Activated CD4-positive, alpha-beta T cell treated with anti-CD3 and anti-CD28 coated beads, Interleukin-2, amount 10 ng/mL, durations not matched to agents 24 days and 14 days (primary cell): ENCODE measurements at regions not wholly inside any gene's neighbourhood (a gene's known extent, or its start where the extent isn't known, plus 50 kb on each side); places are given as distances from the start of the nearest gene placed in this dataset.
"Not testable (repeated sequence)": the region's sequence is repeated elsewhere in the genome, so short reads cannot be mapped to it uniquely, and the experiment has no call there.

Experiments used
- DNase-seq: peaks from one replicate; pipeline ENCODE4 v3.0.0; 2022
- H3K27ac Mint-ChIP-seq: one replicate; pipeline ENCODE4 v1.8.0; 2022; ENCODE audit warnings: mild to moderate bottlenecking, mixed read lengths
- H3K27me3 Mint-ChIP-seq: one replicate; pipeline ENCODE4 v1.8.0; 2022; ENCODE audit warnings: mixed read lengths
- H3K36me3 Mint-ChIP-seq: one replicate; pipeline ENCODE4 v1.8.0; 2022; ENCODE audit warnings: low read depth, mild to moderate bottlenecking, mixed read lengths
- H3K4me1 Mint-ChIP-seq: one replicate; pipeline ENCODE4 v1.8.0; 2021; ENCODE audit warnings: mixed read lengths
- H3K4me3 Mint-ChIP-seq: one replicate; pipeline ENCODE4 v1.8.0; 2022; ENCODE audit warnings: mild to moderate bottlenecking, moderate library complexity, mixed read lengths
- H3K9me3 Mint-ChIP-seq: one replicate; pipeline ENCODE4 v1.8.0; 2021; ENCODE audit warnings: mixed read lengths
- intact Hi-C: fragments of 100-400 bp; cut with micrococcal nuclease; formaldehyde crosslinking; loops from one replicate; pipeline ENCODE4 v1.15.1; 2023

- no peaks in the 10 kb centered on the region for H3K9me3 Mint-ChIP-seq
- no peak for DNase-seq
- H3K27ac Mint-ChIP-seq, result no peak overlapping the region
- no peaks in the 10 kb centered on the region for H3K27me3 Mint-ChIP-seq
- intact Hi-C loops, result no loop called here
- no peak overlapping the region for H3K4me3 Mint-ChIP-seq
- H3K36me3 Mint-ChIP-seq, result no peaks in the 10 kb centered on the region
- no peaks in the 10 kb centered on the region for H3K4me1 Mint-ChIP-seq
These were observed 438.0 kb upstream of the CDH11 start for GRCh38 chr16:65559846-65560245.

- intact Hi-C loops, H3K36me3 Mint-ChIP-seq: not testable (repeated sequence)
These were observed 427.8 kb upstream of the CDH11 start for GRCh38 chr16:65549689-65550088.

GRCh38 chr16:65548470-65548869 is 426.6 kb upstream of the CDH11 start:
- Mint-ChIP-seq H3K9me3 (no peaks in the 10 kb centered on the region), H3K27me3 (no peaks in the 10 kb centered on the region), H3K36me3 (no peaks in the 10 kb centered on the region), H3K4me3 (no peak overlapping the region), H3K27ac (no peak overlapping the region), H3K4me1 (no peaks in the 10 kb centered on the region)
- no peak for DNase-seq
- intact Hi-C loops, result no loop called here

More at GRCh38 chr16:65549689-65550088, 427.8 kb upstream of the CDH11 start:
- H3K27me3 Mint-ChIP-seq, DNase-seq, H3K4me1 Mint-ChIP-seq, H3K27ac Mint-ChIP-seq, H3K4me3 Mint-ChIP-seq, H3K9me3 Mint-ChIP-seq: not testable (repeated sequence)

GRCh38 chr16:65547772-65548446 is 426.0 kb upstream of the CDH11 start:
- H3K4me3 Mint-ChIP-seq, result no peak overlapping the region
- intact Hi-C loops, result no loop called here
- H3K9me3 Mint-ChIP-seq, result no peaks in the 10 kb centered on the region
- H3K27me3 Mint-ChIP-seq, result no peaks in the 10 kb centered on the region
- no peak for DNase-seq
- no peaks in the 10 kb centered on the region for H3K36me3 Mint-ChIP-seq
- H3K4me1 Mint-ChIP-seq, result no peaks in the 10 kb centered on the region
- no peak overlapping the region for H3K27ac Mint-ChIP-seq

GRCh38 chr16:65546353-65546791 is 424.5 kb upstream of the CDH11 start:
- Mint-ChIP-seq H3K9me3 (no peaks in the 10 kb centered on the region), H3K27me3 (no peaks in the 10 kb centered on the region), H3K27ac (no peak overlapping the region), H3K36me3 (no peaks in the 10 kb centered on the region), H3K4me3 (no peak overlapping the region), H3K4me1 (no peaks in the 10 kb centered on the region)
- DNase-seq, result no peak
- intact Hi-C loops, result no loop called here

GRCh38 chr16:65545413-65545956 is 423.6 kb upstream of the CDH11 start:
- no peaks in the 10 kb centered on the region for H3K9me3 Mint-ChIP-seq
- DNase-seq, result no peak
- intact Hi-C loops, result no loop called here
- H3K4me1 Mint-ChIP-seq, result no peaks in the 10 kb centered on the region
- no peak overlapping the region for H3K4me3 Mint-ChIP-seq
- H3K27me3 Mint-ChIP-seq, result no peaks in the 10 kb centered on the region
- no peaks in the 10 kb centered on the region for H3K36me3 Mint-ChIP-seq
- no peak overlapping the region for H3K27ac Mint-ChIP-seq

- Mint-ChIP-seq H3K4me3 (no peak overlapping the region), H3K9me3 (no peaks in the 10 kb centered on the region), H3K4me1 (no peaks in the 10 kb centered on the region), H3K36me3 (no peaks in the 10 kb centered on the region), H3K27ac (no peak overlapping the region), H3K27me3 (no peaks in the 10 kb centered on the region)
- no peak for DNase-seq
- intact Hi-C loops, result no loop called here
These were observed 422.2 kb upstream of the CDH11 start for GRCh38 chr16:65543781-65544740.

GRCh38 chr16:65541646-65542045 is 419.8 kb upstream of the CDH11 start:
- DNase-seq, result no peak
- peaks cover 3% of the 10 kb centered on the region for H3K27me3 Mint-ChIP-seq
- H3K27ac Mint-ChIP-seq, result no peak overlapping the region
- intact Hi-C loops, result no loop called here
- no peak overlapping the region for H3K4me3 Mint-ChIP-seq
- H3K36me3 Mint-ChIP-seq, result peaks cover 2% of the 10 kb centered on the region
- H3K9me3 Mint-ChIP-seq, result no peaks in the 10 kb centered on the region
- H3K4me1 Mint-ChIP-seq, result no peaks in the 10 kb centered on the region

GRCh38 chr16:65540901-65541300 is 419.0 kb upstream of the CDH11 start:
- Mint-ChIP-seq H3K4me1 (no peaks in the 10 kb centered on the region), H3K9me3 (no peaks in the 10 kb centered on the region), H3K36me3 (peaks cover 2% of the 10 kb centered on the region), H3K27me3 (peaks cover 3% of the 10 kb centered on the region), H3K4me3 (no peak overlapping the region), H3K27ac (no peak overlapping the region)
- DNase-seq, result no peak
- intact Hi-C loops, result no loop called here

GRCh38 chr16:65538976-65539375 is 417.1 kb upstream of the CDH11 start:
- Mint-ChIP-seq H3K36me3 (peaks cover 2% of the 10 kb centered on the region), H3K4me1 (no peaks in the 10 kb centered on the region), H3K27ac (no peak overlapping the region), H3K4me3 (no peak overlapping the region), H3K27me3 (peaks cover 3% of the 10 kb centered on the region), H3K9me3 (no peaks in the 10 kb centered on the region)
- no peak for DNase-seq
- intact Hi-C loops, result no loop called here

GRCh38 chr16:65537336-65537735 is 415.5 kb upstream of the CDH11 start:
- Mint-ChIP-seq H3K27me3 (peaks cover 3% of the 10 kb centered on the region), H3K4me1 (no peaks in the 10 kb centered on the region), H3K36me3 (peaks cover 2% of the 10 kb centered on the region), H3K4me3 (no peak overlapping the region), H3K9me3 (no peaks in the 10 kb centered on the region), H3K27ac (no peak overlapping the region)
- intact Hi-C loops, result no loop called here
- DNase-seq, result no peak

- intact Hi-C loops, result no loop called here
- H3K9me3 Mint-ChIP-seq, result no peaks in the 10 kb centered on the region
- H3K4me3 Mint-ChIP-seq, result no peak overlapping the region
- DNase-seq, result no peak
- H3K27me3 Mint-ChIP-seq, result peaks cover 3% of the 10 kb centered on the region
- H3K36me3 Mint-ChIP-seq, result peaks cover 2% of the 10 kb centered on the region
- H3K27ac Mint-ChIP-seq, result no peak overlapping the region
- no peaks in the 10 kb centered on the region for H3K4me1 Mint-ChIP-seq
These were observed 412.3 kb upstream of the CDH11 start for GRCh38 chr16:65534121-65534528.

GRCh38 chr16:65532846-65533245 is 411.0 kb upstream of the CDH11 start:
- no peaks in the 10 kb centered on the region for H3K27me3 Mint-ChIP-seq
- no peaks in the 10 kb centered on the region for H3K4me1 Mint-ChIP-seq
- H3K36me3 Mint-ChIP-seq, result no peaks in the 10 kb centered on the region

GRCh38 chr16:65532258-65532657 is 410.4 kb upstream of the CDH11 start:
- no peaks in the 10 kb centered on the region for H3K9me3 Mint-ChIP-seq
- H3K27ac Mint-ChIP-seq, result no peak overlapping the region
- no peaks in the 10 kb centered on the region for H3K36me3 Mint-ChIP-seq
- intact Hi-C loops, result no loop called here
- no peak for DNase-seq
- H3K4me3 Mint-ChIP-seq, result no peak overlapping the region
- H3K4me1 Mint-ChIP-seq, result no peaks in the 10 kb centered on the region
- no peaks in the 10 kb centered on the region for H3K27me3 Mint-ChIP-seq

More at GRCh38 chr16:65532846-65533245, 411.0 kb upstream of the CDH11 start:
- Mint-ChIP-seq H3K9me3 (no peaks in the 10 kb centered on the region), H3K27ac (no peak overlapping the region), H3K4me3 (no peak overlapping the region)
- DNase-seq, result no peak
- intact Hi-C loops, result no loop called here
